Panc1 (cell line): ENCODE measurements at regions not wholly inside any gene's neighbourhood (a gene's known extent, or its start where the extent isn't known, plus 50 kb on each side); places are given as distances from the start of the nearest gene placed in this dataset.

ENCODE experiments used
- ATAC-seq: fragments of 200-7000 bp; cut with Tn5 transposase; 2 replicates; pipeline ENCODE4 v1.9.1; 2020; ENCODE audit warnings: mild to moderate bottlenecking, moderate library complexity
- BruUV-seq: library from RNA; stranded (reverse); fragments of 400-500 nt; replicated peaks from 2 replicates; lab custom pipeline; 2021; lab: Mats Ljungman, UMichigan
- CTCF ChIA-PET: fragments of 300-600 bp; sonication (Branson Sonifier 250); formaldehyde crosslinking; loops from one replicate; lab custom pipeline; 2022; ENCODE audit warnings: antibody characterized with exemption; lab: Charles Lee
- POLR2A ChIA-PET: fragments of 300-600 bp; sonication (Branson Sonifier 250); formaldehyde crosslinking; loops from one replicate; lab custom pipeline; 2022; ENCODE audit warnings: antibody characterized with exemption; lab: Charles Lee
- DNase-seq: peaks from one replicate; pipeline ENCODE4 v3.0.0-alpha.2; 2010; ENCODE audit warnings: low read depth, low spot score
- H3K27ac ChIP-seq: 2 replicates; pipeline ENCODE4 v1.5.1; 2011; ENCODE audit warnings: mild to moderate bottlenecking, low read length, inconsistent platforms
- H3K27me3 ChIP-seq: fragments of 200-500 bp; sonication (Bioruptor generic); 2 replicates; pipeline ENCODE4 v1.6.0; 2014; ENCODE audit warnings: low read length, inconsistent platforms; ENCODE audit not compliant: control insufficient read depth, insufficient read depth
- H3K36me3 ChIP-seq: fragments of 200-500 bp; sonication (Bioruptor generic); 2 replicates; pipeline ENCODE4 v1.5.1; 2014; ENCODE audit warnings: inconsistent platforms, mild to moderate bottlenecking, low read length, moderate library complexity; ENCODE audit not compliant: control insufficient read depth, insufficient read depth
- H3K4me1 ChIP-seq: 2 replicates; pipeline ENCODE4 v1.5.1; 2011; ENCODE audit warnings: inconsistent platforms, mild to moderate bottlenecking, low read length, moderate library complexity; ENCODE audit not compliant: control insufficient read depth, insufficient read depth
- H3K4me3 ChIP-seq, 2 experiments: 2 replicates each; pipeline ENCODE4 v1.5.1; 2011 to 2012; ENCODE audit warnings: low read depth in 2 of 2, low read length in 2 of 2, mild to moderate bottlenecking in 2 of 2, inconsistent platforms in 1 of 2, moderate library complexity in 1 of 2
- H3K9me3 ChIP-seq: fragments of 200-500 bp; sonication (Bioruptor generic); 2 replicates; pipeline ENCODE4 v1.5.1; 2014; ENCODE audit warnings: low read depth, mild to moderate bottlenecking, inconsistent platforms, low read length, moderate library complexity; ENCODE audit not compliant: control insufficient read depth, insufficient read depth
- POLR2AphosphoS5 ChIP-seq: IDR thresholded peaks from 2 replicates; pipeline ENCODE4 v1.6.1; 2012; ENCODE audit warnings: mild to moderate bottlenecking, low read depth, low read length, moderate library complexity
- SIN3A ChIP-seq: IDR thresholded peaks from 2 replicates; pipeline ENCODE4 v1.6.1; 2012; ENCODE audit warnings: low read depth, mild to moderate bottlenecking, low read length, moderate library complexity, borderline replicate concordance; ENCODE audit not compliant: insufficient read depth
- TCF7L2 ChIP-seq: IDR thresholded peaks from 2 replicates; pipeline ENCODE4 v1.6.1; 2011; ENCODE audit warnings: mild to moderate bottlenecking, low read depth, low read length, inconsistent platforms
- in situ Hi-C: cut with HindIII; loops from 2 replicates; pipeline ENCODE4 v1.10.0; 2016; ENCODE audit warnings: low sequenced_read_pairs, low pct_unique_long_range_greater_than_20kb
- intact Hi-C: fragments of 100-400 bp; cut with micrococcal nuclease; formaldehyde crosslinking; loops from one replicate; pipeline ENCODE4 v1.10.0; 2022; ENCODE audit not compliant: unreplicated experiment
- TF ChIP-seq, protein P1 (sequence below): fragments of 450-650 bp; IDR thresholded peaks from 2 replicates; pipeline ENCODE4 v1.5.1; 2017; ENCODE audit warnings: mild to moderate bottlenecking
- TF ChIP-seq, protein P2 (sequence below), 2 experiments: IDR thresholded peaks; 2 replicates each; pipeline ENCODE4 v1.6.1; 2011 to 2012; ENCODE audit warnings: low read depth in 2 of 2, control low read depth in 1 of 2, low read length in 1 of 2, mild to moderate bottlenecking in 1 of 2, moderate library complexity in 1 of 2; ENCODE audit not compliant: insufficient read depth in 1 of 2

DNA sequence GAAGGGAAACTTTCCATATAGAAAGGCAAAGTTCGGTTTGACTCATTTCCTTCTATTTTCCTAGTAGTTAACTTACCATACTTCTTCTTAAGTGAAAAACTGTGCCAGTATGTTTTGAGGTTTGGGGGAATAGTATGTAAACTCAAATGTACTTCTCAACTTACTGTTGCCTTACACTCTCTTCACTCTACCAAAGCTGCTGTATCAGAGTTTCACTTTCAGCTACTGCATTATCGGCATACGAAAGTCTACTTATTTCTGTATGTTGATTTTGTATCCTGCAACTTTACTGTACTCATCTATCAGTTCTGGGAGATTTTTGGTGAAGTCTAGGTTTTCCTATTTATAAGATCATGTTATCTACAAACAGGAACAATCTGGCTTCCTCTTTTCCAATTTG is 932.7 kb downstream of the FAT4 start:
- POLR2A ChIA-PET = no interaction called here
- DNase-seq (no peak), ATAC-seq (no peak)
- BruUV-seq = no TSS peak
- H3K4me3 ChIP-seq = no peak overlapping the region
- H3K36me3 ChIP-seq = no peaks in the 10 kb centered on the region
- TF ChIP-seq, protein P1, sequence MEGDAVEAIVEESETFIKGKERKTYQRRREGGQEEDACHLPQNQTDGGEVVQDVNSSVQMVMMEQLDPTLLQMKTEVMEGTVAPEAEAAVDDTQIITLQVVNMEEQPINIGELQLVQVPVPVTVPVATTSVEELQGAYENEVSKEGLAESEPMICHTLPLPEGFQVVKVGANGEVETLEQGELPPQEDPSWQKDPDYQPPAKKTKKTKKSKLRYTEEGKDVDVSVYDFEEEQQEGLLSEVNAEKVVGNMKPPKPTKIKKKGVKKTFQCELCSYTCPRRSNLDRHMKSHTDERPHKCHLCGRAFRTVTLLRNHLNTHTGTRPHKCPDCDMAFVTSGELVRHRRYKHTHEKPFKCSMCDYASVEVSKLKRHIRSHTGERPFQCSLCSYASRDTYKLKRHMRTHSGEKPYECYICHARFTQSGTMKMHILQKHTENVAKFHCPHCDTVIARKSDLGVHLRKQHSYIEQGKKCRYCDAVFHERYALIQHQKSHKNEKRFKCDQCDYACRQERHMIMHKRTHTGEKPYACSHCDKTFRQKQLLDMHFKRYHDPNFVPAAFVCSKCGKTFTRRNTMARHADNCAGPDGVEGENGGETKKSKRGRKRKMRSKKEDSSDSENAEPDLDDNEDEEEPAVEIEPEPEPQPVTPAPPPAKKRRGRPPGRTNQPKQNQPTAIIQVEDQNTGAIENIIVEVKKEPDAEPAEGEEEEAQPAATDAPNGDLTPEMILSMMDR = no peak
- no peaks in the 10 kb centered on the region for H3K27me3 ChIP-seq
- intact Hi-C loops = no loop called here
- no peaks in the 10 kb centered on the region for H3K4me1 ChIP-seq
- CTCF ChIA-PET = no interaction called here
- H3K27ac ChIP-seq = no peak overlapping the region
- in situ Hi-C loops = no loop called here
- H3K9me3 ChIP-seq = no peaks in the 10 kb centered on the region

DNA sequence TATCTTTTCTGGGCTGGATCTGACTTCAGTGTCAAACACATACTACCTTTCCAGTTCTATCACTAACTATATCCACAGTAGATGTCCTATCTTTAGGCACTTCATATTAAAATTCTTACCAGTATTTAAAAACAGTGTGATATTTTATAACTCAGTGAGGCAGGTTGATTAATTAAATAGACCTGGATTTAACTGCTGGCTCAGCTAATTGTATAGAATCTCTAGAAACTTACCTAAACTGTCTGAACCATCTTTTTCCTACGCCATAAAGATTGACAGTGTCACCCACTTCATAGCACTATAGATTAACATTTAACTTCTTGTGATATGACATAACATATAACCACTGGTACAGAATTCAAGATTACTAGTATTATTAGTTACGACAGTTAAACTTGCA is 935.3 kb downstream of the FAT4 start:
- no peaks in the 10 kb centered on the region for H3K4me1 ChIP-seq
- ATAC-seq = no peak
- no peaks in the 10 kb centered on the region for H3K36me3 ChIP-seq
- no peaks in the 10 kb centered on the region for H3K27me3 ChIP-seq
- intact Hi-C loops = no loop called here
- no peak for DNase-seq
- CTCF ChIA-PET = no interaction called here
- H3K4me3 ChIP-seq = no peak overlapping the region
- no peaks in the 10 kb centered on the region for H3K9me3 ChIP-seq
- in situ Hi-C loops = no loop called here
- POLR2A ChIA-PET = interaction anchor here (0.6 kb wide), 1 partner anchor 136 kb away, joined by 4 read pairs; no protein-coding TSS in a partner anchor
- no peak for TF ChIP-seq POLR2AphosphoS5
- TF ChIP-seq, protein P1 = no peak
- TF ChIP-seq SIN3A = no peak
- TF ChIP-seq TCF7L2 = no peak
- TF ChIP-seq, protein P2, sequence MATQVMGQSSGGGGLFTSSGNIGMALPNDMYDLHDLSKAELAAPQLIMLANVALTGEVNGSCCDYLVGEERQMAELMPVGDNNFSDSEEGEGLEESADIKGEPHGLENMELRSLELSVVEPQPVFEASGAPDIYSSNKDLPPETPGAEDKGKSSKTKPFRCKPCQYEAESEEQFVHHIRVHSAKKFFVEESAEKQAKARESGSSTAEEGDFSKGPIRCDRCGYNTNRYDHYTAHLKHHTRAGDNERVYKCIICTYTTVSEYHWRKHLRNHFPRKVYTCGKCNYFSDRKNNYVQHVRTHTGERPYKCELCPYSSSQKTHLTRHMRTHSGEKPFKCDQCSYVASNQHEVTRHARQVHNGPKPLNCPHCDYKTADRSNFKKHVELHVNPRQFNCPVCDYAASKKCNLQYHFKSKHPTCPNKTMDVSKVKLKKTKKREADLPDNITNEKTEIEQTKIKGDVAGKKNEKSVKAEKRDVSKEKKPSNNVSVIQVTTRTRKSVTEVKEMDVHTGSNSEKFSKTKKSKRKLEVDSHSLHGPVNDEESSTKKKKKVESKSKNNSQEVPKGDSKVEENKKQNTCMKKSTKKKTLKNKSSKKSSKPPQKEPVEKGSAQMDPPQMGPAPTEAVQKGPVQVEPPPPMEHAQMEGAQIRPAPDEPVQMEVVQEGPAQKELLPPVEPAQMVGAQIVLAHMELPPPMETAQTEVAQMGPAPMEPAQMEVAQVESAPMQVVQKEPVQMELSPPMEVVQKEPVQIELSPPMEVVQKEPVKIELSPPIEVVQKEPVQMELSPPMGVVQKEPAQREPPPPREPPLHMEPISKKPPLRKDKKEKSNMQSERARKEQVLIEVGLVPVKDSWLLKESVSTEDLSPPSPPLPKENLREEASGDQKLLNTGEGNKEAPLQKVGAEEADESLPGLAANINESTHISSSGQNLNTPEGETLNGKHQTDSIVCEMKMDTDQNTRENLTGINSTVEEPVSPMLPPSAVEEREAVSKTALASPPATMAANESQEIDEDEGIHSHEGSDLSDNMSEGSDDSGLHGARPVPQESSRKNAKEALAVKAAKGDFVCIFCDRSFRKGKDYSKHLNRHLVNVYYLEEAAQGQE (IDR thresholded peaks at IDR 0.05; ENCODE audit: insufficient read depth in 1 of 2, low read depth in 2 of 2, low read length in 1 of 2) = no peak
- BruUV-seq = no TSS peak
- H3K27ac ChIP-seq = no peak overlapping the region

DNA sequence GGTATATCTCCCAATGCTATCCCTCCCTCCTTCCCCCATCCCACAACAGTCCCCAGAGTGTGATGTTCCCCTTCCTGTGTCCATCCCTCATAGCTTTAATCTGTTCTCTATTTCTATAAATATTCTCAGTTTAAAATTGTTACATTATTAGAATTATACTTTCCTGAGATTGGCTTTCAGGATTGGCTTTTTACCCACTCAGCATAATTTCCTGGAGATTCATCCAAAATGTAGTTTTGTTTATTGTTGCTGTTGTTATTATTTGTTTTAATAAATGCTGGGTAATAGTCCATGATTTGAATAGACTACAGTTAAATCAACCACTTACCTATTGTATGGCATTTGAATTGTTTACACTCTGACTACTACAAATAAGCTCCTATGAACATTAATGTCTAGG is 936.4 kb downstream of the FAT4 start:
- no peaks in the 10 kb centered on the region for H3K36me3 ChIP-seq
- intact Hi-C loops (no loop called here), in situ Hi-C loops (no loop called here)
- CTCF ChIA-PET = no interaction called here
- H3K9me3 ChIP-seq = no peaks in the 10 kb centered on the region
- ATAC-seq = no peak
- DNase-seq = no peak
- H3K27me3 ChIP-seq = no peaks in the 10 kb centered on the region
- H3K4me1 ChIP-seq = no peaks in the 10 kb centered on the region
- no peak overlapping the region for H3K4me3 ChIP-seq
- BruUV-seq = no TSS peak
- no peak overlapping the region for H3K27ac ChIP-seq
- TF ChIP-seq, protein P2 (IDR thresholded peaks at IDR 0.05; ENCODE audit: insufficient read depth in 1 of 2, low read depth in 2 of 2, low read length in 1 of 2) = no peak
- no peak for TF ChIP-seq SIN3A
- no peak for TF ChIP-seq POLR2AphosphoS5
- TF ChIP-seq, protein P1 = no peak
- no peak for TF ChIP-seq TCF7L2
- POLR2A ChIA-PET = no interaction called here
